CD4-positive, alpha-beta T cell treated with Interleukin-4 for 4 hours (primary cell): ENCODE measurements at regions not wholly inside any gene's neighbourhood (a gene's known extent, or its start where the extent isn't known, plus 50 kb on each side); places are given as distances from the start of the nearest gene placed in this dataset.
"Not testable (repeated sequence)": the region's sequence is repeated elsewhere in the genome, so short reads cannot be mapped to it uniquely, and the experiment has no call there.

Experiments
- DNase-seq: peaks from one replicate; pipeline ENCODE4 v3.0.0-alpha.2; 2020

DNA sequence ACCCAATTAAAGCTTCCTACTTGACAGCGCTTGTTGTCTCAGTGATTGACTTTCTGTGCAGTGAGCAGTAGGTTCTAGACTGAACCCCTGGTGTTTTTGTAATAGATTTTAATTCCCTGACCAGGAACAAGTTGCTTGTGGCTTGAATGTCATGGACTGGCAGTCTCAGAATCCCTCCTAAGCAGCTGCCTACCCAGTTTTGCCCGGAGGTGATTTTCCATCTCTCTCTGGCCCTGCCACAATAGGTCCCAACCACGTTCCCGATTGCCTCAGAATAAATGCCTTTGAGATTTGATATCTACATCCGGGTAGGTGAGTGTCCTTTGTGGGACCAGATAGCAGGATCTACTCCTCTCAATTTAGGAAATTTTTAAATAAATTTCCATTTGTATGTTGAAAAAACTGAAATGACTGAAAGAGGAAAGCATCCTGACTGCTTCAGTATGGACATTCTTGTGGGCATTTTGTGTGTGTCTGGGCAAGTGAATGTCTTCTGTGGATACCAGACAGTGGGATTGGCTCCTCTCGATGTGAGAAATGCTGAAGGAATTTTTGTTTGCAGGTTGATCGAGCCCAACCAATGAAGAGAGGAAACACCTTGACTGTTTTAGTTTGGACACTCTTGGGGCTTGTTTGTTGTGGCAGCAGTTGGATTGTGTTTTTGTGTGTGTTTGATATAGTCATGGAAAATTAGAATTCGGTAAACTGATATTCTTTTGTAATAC, 1607.4 kb downstream of the C4orf33 start:
- DNase-seq = no peak

DNA sequence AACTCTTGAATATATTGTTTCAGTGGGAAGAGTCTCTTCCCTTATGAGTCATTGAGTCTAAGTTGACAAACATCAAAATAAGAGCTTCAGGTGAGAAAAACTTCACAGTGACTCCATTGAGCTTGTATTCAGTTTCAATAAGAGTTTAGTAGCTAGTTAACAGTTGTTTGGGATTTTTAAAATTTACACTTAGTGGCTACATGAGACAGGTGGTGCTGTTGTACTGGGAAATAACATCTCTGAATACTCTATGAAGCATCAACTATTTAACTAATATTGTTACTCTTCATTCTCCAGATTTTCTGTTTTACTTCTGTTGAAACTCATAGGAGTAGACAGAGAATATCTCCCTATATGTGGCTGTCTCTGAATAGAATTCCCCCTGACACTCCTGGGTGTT, 1609.1 kb downstream of the C4orf33 start:
- no peak for DNase-seq

DNA sequence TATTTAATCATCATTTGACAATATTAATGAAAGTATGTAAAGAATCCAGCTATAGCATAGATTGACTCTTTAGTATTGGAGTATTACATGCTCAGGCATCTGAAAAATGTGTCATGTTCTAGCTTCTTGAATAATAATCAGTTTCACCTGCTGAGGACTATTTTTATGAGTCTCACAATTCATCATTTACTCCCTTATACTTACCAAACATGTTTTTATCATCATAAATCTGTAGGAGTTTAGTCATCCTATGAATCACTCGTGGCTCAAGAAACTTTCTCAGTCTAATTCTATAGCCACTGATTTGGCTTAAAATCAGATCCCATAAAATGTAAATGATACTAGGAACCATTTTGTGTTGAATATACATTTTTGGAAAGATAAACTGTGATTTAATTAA, 1616.1 kb downstream of the C4orf33 start:
- DNase-seq = no peak

DNA sequence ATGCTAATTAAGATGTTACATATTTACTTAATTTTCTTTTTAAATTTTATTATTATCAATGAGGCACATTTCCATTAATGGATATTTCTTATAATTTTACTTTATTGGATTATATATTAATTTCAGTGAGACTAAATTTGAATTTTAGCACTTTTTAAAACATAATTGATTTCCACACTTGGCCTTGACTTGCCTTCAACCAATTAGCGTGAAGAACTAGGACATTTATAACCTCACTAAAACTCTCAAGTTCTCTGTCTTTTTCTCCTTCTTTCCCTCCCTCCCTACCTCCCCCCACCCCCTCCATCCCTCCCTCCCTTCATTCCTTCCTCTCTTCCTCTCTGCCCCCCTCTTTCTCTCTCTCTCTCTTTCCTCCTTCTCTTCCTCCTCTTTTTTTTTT, 1618.1 kb downstream of the C4orf33 start:
- no peak for DNase-seq

DNA sequence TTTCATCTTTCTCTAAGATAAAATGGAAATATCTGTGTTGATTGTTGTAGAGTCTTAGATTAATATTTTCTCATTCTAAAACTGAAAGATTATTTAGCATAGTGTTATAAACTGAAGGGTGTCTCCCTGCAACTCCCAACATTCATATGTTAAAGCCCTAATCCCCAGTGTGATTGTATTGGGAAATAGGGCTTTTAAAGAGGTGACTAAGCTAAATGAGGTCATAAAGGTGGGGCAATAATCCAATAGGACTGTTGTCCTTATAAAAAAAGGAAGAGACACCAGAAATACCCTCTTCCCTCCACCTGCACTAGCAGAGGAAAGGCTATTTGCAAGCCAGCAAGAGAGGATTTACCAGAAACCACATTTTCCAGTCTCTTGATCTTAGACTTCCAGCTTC, 1626.4 kb downstream of the C4orf33 start:
- DNase-seq = no peak

DNA sequence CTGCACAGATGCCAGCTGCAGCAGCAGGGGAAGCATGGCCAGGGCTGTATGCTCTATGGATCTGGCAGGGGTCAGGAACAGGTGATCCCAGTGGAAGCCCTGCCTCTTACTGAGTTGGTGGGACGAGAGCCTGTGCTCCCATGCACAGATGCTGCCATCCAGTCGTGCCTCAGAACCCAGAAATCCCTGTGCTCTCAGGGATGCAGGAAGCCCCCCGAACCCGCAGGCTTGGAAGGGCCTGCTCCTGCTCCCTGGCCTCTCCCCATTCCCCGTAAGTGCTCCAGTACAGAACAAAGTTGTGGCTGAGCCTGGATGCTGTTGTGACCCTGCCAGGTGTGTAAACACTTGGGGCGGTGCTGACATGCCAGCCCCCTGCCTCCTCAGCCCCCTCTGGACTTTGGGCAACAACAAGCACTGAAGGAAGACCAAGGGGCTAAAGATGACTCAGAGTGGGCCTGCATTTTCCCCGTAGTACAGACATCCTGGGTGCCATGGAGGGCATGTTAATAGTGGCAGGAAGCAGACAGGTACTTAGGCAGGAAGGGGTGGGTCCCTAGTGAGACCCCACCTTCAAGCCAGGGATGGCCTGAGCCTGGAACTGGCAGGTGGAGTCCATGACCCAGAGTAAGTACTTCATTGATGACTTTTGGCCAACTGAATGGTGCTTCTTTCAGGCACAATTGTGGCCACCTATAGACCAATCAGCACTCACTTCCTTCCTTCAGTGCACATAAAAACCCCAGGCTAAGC, 1640.7 kb downstream of the C4orf33 start:
- no peak for DNase-seq

DNA sequence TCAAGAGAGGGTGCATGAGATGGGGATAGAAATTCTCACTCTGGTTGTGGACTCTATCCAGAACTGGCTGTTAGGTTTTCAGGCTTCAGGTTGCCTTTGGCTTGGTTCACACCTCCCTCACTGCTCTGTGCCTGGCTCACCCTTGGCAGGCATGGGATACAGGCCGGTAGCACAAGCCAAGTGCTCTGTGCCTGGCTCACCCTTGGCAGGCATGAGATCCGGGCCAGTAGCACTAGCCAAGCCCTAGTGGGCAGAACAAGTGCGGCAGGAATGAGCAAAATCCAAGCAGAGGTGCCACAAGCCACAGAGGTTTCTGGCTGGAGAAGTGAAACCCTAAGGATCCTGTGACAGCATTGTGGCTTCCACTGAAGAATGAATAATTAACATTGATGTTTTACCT, 1642.3 kb downstream of the C4orf33 start:
- no peak for DNase-seq

DNA sequence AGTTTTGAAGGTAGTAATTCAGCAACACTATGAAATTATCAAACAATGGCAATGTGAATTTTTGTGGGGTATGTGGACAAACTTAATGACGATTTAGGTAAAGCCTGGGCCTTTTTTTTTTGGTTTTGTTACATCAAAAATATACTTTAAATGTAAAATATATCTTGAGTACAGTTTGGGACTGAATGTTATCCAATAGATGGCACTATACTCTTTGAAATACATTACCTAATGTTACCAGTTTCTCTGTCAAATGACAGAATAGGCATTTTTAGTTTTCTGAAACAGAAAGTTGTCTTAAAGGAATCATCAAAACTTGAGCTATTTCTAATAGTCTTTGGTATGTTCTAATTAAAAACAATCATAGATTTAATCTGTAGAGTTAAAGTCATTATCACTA, 1651.9 kb downstream of the C4orf33 start:
- DNase-seq = no peak

DNA sequence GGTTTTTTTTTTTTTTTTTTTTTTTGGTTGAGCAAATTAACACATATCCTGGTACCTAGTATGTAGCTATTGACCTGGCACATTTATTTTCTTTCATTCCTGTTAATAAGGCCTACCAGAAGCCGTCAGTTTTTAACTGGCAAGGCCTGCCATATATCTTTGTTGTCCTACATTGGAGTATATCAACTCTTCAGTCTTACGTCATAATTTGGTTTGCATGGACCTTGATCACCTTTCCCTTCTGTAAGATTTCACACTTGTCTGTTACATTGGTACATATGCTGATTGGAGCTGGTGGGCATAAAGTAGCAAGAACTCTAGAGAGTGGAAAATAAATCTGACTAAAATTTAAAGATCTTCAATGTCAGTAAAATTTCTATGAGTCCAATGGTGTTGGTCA, 1658.0 kb downstream of the C4orf33 start:
- no peak for DNase-seq

DNA sequence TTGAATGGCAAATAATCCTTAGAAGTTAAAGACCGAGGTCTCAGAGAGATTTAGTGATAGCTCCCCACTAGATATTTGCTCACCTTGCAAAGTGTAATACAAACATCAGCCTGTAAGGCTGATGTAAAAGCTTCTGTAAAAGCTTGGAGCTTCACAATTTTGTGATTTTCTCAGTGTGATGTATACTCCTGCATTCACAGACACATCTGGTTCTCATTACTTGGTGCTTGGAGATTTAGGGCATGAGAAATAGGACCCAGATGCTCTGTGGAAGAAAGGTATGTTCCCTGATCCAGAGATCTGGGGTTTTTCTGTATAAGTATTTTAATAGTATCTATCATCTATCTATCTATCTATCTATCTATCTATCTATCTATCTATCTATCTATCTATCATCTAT, 1664.3 kb downstream of the C4orf33 start:
- no peak for DNase-seq

DNA sequence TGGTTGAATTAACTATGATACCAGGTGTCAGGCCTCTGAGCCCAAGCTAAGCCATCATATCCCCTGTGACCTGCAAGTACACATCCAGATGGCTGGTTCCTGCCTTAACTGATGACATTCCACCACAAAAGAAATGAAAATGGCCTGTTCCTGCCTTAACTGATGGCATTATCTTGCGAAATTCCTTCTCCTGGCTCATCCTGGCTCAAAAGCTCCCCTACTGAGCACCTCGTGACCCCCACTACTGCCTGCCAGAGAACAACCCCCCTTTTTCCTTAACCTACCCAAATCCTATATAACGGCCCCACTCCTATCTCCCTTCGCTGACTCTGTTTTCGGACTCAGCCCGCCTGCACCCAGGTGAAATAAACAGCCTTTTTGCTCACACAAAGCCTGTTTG, 1671.4 kb downstream of the C4orf33 start:
- DNase-seq = not testable (repeated sequence)

DNA sequence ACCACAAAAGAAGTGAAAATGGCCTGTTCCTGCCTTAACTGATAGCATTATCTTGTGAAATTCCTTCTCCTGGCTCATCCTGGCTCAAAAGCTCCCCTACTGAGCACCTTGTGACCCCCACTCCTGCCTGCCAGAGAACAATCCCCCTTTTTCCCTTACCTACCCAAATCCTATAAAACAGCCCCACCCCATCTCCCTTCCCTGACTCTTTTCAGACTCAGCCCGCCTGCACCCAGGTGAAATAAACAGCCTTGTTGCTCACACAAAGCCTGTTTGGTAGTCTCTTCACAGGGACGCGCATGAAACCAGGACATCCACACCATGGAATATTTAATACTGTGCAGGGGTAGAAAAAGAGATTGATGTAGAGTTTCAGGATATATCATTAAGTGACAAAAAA, 1677.0 kb downstream of the C4orf33 start:
- not testable (repeated sequence) for DNase-seq

DNA sequence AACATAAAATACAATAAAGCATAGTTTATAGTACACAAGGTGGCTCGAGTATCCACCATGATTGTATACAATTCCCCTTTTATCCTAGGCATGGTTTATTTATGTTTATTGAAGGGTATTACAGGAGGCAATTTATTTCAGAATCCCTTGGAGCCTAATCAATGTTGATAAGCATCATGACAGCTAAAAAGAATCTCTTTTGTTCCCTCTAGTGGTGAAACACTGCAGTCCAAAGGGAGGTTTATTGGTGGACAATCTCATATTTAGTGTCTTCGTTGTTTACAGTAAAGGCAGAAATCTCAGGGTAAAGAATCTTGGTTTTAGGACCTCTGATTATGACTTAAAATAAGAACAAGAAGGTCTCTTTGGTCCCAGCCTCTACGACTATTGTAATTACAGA, 1712.5 kb downstream of the C4orf33 start:
- DNase-seq = no peak

DNA sequence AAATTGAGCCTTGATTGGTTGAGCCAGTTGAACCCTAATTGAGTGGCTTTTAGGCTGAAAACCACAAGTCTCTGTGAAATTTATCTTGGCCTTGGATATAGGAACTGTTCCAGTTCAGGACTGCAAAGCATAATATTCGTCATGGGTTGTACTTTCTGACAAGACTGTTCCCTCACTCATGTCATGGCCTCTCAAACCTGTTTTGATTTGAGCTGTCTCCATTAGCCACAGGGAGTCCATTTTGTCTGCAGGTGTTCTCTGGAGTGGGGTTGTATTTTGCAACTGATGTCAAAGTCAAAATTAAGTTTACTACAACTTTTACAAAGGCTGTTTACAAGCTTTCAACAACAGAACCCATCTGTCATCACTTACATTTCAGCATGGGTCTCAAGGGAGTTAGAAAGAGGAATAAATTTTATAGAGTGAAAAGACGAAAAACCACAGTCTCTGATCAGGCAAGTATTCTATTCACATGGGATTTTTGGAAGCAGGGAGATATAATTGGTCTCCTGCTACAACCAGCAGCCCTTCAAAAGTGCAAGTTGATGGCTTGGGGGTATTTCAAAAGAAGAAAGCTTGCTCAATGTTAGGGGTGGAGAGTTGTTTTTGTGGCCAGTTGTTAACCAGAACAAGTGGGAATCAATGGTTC, 1716.3 kb downstream of the C4orf33 start:
- no peak for DNase-seq

DNA sequence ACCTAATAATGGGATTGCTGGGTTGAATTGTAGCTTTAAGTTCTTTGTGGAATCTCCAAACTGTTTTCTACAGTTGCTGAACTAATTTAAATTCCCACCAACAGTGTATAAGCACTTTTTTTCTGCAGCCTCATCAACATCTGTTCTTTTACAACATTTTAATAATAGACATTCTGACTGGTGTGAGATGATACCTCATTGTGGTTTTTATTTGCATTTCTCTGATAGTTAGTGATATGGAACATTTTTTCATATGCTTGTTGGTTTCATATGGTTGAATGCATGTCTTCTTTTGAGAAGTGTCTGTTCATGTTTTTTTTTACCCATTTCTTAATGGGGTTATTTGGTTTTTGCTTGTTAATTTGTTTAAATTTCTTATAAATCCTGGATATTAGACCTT, 1718.9 kb downstream of the C4orf33 start:
- DNase-seq = no peak

DNA sequence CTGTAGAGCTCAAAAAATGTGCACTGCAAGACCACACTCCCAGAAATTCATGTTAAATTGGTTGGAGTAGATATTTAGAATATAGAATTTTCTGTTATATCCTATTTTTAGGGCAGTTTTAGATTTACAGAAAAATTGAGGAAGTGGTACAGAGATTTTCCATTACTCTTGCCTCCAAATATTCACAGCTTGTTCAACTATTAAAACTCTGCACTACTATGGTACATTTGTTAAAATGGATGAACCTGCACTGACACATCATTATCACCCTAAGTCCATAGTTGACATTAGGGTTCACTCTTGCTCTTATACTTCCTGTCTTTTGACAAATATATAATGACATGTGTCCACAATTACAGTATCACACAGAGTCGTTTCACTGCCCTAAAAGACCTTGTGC, 1724.5 kb downstream of the C4orf33 start:
- DNase-seq = no peak

DNA sequence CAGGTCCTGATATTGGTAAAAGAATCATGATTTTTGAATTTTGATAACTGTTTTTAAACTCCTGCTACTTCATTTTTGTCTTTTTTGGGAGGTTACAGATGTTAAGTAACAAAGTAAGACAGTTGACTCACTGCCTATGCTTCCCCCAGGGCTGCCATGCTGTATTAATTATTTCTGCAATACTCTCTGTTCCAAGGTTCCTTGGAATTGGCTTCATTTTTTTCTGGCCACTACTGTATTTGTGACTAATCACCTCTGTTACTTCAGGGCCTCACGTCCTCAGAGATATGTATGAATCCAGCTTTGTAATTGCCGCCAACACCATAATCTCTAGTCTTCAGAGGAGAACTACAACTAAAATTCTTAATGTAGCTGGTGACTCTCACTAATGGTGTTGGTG, 1729.3 kb downstream of the C4orf33 start:
- DNase-seq = no peak

DNA sequence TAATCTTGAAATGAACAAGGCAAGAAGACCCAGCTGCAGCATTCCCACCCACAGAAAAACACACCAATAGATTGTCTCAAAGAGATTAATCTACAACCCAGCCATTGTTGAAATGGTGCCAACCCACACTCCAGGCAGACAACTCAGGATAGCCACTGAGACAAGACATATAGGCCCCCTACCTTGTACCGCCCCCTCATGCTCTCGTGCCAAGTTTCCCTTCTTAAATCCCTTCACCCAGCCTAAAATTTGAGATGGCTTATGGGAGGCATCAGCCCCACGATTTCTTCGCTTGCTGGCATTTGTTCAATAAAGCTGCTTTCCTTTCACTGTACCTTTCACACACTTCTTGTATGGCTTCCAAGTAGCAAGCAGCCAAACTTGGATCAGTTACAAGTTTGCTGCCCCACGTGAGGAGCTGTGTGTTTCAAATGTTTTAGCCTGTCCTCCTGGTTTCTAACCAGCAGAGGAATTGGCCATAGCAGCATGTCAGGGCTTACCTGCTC, 1754.1 kb downstream of the C4orf33 start:
- DNase-seq = no peak

DNA sequence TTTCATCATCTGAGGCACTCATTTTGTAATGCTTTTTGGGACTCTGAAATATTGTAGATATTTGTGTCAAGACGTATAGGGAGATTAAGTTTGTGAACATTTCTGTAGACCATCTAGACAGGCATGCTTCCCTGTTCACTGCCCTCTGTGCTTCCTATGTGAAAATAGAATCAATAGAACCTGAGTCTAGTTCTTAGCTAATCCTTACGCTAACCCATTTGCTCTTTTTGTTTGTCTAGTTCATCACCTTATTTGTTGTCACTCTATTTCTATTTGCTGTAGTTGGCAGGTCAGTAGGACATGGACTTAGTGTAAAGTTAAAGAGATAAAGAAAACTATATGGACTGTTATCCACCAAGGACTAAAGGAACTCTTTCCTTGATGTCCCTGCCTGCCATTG, 1755.2 kb downstream of the C4orf33 start:
- DNase-seq = no peak

DNA sequence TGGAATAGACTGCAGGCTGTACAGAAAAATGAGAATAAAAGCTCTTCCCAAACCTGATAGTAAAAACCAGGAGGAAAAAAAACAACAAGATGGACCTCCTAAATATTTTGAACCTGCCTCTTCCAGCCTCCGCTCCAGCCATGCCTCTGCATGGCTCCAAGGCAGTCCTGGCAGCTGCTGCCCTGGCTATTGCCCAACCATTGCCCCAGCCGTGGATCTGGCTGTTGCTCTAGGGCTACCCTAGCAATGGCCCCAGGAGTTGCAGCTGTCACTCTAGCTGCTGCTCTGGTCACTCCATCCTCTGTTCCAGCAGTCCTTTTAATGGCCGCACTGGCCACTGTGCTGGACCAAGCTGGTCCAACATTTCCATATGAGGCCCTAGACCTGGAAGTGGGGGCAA, 1756.0 kb downstream of the C4orf33 start:
- no peak for DNase-seq

DNA sequence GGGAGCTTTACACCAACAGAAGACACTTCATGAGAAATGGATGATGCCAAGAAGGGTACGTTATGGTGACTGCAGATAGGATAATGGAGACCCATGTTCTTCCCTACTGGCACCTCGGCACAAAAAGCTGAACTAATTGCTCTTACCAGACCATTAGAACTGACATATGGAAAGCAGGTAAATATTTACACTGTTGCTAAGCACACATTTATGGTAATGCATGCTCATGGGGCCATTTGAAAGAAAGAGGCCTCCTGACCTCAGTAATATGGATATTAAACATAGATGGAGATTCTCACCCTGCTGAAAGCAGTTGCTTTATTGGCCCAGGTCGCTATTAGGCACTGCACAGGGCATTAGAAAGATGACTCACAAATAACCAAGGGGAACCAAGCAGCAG, 1759.6 kb downstream of the C4orf33 start:
- DNase-seq = no peak

DNA sequence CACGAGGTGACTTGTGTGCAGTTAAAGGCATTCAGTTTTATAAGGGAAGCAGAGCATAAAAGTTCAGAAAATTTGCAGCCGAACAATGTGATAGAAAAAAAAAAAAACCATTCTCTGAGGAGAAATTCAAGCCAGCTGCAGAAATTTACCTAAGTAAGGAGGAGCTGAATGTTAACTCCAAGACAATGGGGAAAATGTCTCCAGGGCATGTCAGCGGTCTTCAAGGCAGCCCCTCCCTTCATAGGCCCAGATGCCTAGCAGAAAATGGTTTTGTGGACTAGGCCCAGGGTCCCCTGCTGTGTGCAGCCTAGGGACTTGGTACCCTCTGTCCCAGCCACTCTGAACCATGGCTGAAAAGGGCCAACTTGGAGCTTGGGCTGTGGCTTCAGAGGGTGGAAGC, 1764.0 kb downstream of the C4orf33 start:
- DNase-seq = no peak

DNA sequence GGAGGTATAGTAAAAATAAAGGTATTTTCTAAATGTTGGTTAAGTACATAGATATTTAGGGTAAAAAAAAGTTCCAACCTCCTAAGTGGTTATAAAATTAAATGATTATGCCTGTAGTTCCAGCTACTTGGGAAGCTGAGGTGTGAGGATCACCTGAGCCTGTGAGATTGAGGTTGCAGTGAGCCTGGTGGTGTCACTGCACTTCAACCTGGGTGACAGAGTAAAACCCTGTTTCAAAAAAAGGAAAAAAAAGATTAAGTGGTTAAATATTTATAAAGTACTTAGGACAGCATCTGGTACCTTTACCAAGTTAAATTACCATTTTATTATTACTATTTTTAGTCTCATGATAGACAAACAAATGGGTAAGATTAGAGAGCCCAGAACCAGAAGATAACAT, 1801.0 kb downstream of the C4orf33 start:
- DNase-seq = no peak

DNA sequence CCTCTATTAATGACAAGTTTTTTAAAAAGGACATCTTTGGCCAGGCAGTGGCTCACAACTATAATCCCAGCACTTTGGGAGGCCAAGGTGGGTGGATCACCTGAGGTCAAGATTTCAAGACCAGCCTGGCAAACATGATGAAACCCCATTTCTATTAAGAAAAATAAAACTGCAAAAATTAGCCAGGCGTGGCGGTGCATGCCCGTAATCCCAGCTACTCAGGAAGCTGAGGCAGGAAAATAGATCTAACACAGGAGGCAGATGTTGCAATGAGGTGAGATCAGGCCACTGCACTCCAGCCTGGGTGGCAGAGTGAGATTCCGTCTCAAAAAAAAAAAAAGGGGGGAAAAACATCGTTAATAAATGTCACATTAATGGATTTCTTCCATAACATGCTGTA, 1805.4 kb downstream of the C4orf33 start:
- DNase-seq = no peak
